Spinal cord (tissue), 9 donors: ENCODE measurements at regions not wholly inside any gene's neighbourhood (a gene's known extent, or its start where the extent isn't known, plus 50 kb on each side); places are given as distances from the start of the nearest gene placed in this dataset.

Source experiments
- DNase-seq, 6 donors: peaks; one replicate each; pipeline versions ENCODE4 v3.0.0 to v3.0.0-alpha.2; 2013 to 2015; ENCODE audit warnings: low spot score in 6 of 6, low read depth in 4 of 6
- H3K27ac ChIP-seq: one replicate; pipeline ENCODE4 v1.5.1; 2013; ENCODE audit warnings: low read depth, low read length, control low read depth
- H3K27me3 ChIP-seq: one replicate; pipeline ENCODE4 v1.6.1; 2013; ENCODE audit warnings: low read length; ENCODE audit not compliant: control insufficient read depth, insufficient read depth
- H3K36me3 ChIP-seq: one replicate; pipeline ENCODE4 v1.6.1; 2013; ENCODE audit warnings: low read length; ENCODE audit not compliant: control insufficient read depth, insufficient read depth
- H3K4me1 ChIP-seq: one replicate; pipeline ENCODE4 v1.6.1; 2013; ENCODE audit warnings: low read length; ENCODE audit not compliant: control insufficient read depth, insufficient read depth
- H3K4me3 ChIP-seq: one replicate; pipeline ENCODE4 v1.5.1; 2013; ENCODE audit warnings: low read depth, low read length, control low read depth
- H3K9me3 ChIP-seq: one replicate; pipeline ENCODE4 v1.6.1; 2013; ENCODE audit warnings: low read length; ENCODE audit not compliant: control insufficient read depth, insufficient read depth
- WGBS: methylation state at CpG from one replicate; pipeline ENCODE4 v1.1.5; 2013; ENCODE audit warnings: missing lambda C conversion rate; ENCODE audit not compliant: insufficient coverage; 5-methylcytosine and 5-hydroxymethylcytosine counted together
- donor health status: healthy.

DNA sequence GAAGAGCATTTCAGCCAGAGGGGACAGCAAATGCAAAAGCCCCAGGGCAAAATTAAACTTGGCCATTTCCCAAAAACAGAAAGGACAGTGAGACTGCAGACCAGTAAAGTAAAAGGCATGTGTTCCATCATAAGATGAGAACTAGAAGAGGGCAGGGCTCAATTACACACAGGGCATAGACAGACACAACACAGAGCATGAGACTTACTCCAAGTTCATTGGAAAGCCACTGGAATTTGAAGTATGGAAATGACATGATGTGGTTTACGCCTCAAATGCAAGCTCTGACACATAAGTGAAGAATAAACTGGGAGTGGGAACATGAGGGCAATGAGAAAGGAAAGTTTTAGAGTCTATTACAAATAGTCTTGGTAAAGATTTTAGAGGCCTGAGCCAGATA lies 446.6 kb upstream of the GRIA1 start:
- Histone ChIP-seq H3K27me3 (no peaks in the 10 kb centered on the region), H3K4me3 (no peak overlapping the region), H3K36me3 (no peaks in the 10 kb centered on the region), H3K27ac (no peak overlapping the region), H3K4me1 (no peaks in the 10 kb centered on the region), H3K9me3 (no peaks in the 10 kb centered on the region)
- WGBS: 86% methylated on average over 1 of the region's 1 CpG
- DNase-seq: no peak

DNA sequence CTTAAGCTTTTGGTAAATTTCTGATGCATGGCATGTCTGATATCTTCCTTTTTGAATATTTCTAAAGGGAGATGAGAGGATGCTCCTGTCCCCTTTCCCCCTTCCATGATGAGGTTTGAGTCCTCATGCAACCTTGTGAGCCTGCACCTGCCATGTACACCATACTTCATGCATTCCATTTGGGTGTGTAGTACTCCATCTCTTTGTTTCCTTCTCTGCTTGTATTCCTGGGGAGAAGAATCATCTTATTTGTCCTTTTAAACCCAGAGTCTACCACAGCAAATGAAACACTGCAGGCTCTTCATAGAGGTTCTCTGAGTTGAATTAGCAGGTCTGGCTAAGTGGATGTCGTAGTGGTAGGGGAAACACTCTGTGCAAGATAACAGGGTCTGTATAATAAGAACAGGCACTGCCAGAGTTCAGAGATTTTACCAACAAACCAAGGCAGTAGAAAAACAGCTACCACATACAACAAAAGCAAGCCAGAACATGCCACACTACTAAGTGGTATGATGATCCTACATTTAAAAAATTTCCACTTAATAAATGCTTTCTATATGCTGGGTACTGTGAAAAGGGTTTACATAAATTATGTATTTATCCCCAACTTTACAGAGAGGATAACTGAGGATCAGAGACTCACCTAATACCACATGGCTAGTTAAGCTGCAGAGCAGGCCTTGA lies 439.8 kb upstream of the GRIA1 start:
- Histone ChIP-seq H3K9me3 (no peaks in the 10 kb centered on the region), H3K27me3 (no peaks in the 10 kb centered on the region), H3K36me3 (no peaks in the 10 kb centered on the region), H3K4me1 (no peaks in the 10 kb centered on the region), H3K27ac (no peak overlapping the region), H3K4me3 (no peak overlapping the region)
- WGBS: no CpG with 5 or more reads among the region's 1 CpG
- no peak for DNase-seq

DNA sequence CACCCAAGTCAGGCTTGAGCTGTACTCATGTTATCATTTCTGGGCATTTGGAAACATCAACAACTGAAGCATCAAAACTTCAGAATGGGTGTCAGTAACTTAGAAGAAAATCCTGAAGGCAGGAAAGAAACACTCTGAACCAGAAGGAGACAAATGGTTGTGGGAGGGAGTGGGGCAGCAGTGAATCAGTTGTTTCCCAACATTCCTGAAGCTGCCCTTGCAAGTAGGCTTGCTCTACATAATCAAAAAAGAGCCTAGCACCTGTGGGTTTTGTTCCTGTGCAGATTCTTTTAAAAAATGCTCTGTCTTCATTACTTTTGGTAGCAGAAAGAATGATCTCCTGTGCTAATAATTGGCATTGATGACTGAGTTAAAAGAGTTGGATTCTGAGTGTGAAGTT lies 424.2 kb upstream of the GRIA1 start:
- H3K4me3 ChIP-seq: no peak overlapping the region
- no peak for DNase-seq
- no peaks in the 10 kb centered on the region for H3K9me3 ChIP-seq
- H3K4me1 ChIP-seq: no peaks in the 10 kb centered on the region
- no peak overlapping the region for H3K27ac ChIP-seq
- H3K27me3 ChIP-seq: no peaks in the 10 kb centered on the region
- no peaks in the 10 kb centered on the region for H3K36me3 ChIP-seq

DNA sequence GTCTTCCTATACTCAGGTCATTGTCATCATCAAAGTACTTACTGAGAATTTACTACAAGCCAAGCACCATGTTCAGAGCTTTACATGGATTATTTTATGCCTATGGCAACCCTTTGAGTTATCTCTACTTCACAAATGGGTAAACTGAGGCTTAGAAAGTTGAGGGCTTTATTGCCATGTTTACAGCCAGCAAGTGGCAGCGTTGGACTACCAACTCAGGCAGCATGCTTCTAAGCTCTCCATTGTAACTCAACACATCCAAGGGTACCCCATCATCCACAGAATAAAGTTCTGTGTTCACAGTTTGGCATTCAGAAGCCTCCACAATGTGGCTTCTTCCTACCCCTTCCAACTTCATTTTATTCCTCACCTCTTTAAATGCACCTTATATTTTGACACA lies 422.6 kb upstream of the GRIA1 start:
- no peak for DNase-seq
- no peaks in the 10 kb centered on the region for H3K27me3 ChIP-seq
- no peaks in the 10 kb centered on the region for H3K9me3 ChIP-seq
- no peak overlapping the region for H3K27ac ChIP-seq
- 100% methylated on average over 1 of the region's 1 CpG for WGBS
- no peaks in the 10 kb centered on the region for H3K36me3 ChIP-seq
- H3K4me1 ChIP-seq: no peaks in the 10 kb centered on the region
- no peak overlapping the region for H3K4me3 ChIP-seq

DNA sequence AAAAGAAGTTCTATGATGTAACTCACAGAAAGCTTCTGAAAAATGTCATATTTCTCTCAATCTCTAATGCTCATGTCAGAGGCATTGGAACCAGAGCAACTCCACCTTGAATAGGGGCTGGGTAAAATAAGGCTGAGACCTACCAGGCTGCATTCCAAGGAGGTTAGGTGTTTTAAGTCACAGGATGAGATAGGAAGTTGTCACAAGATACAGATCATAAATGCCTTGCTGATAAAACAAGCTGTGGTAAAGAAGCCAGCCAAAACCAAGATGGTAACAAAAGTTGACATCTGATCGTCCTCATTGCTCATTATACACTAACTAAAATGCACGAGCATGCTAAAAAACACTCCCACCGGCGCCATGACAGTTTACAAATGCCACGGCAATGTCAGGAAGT lies 411.1 kb upstream of the GRIA1 start:
- Histone ChIP-seq H3K27ac (no peak overlapping the region), H3K4me3 (no peak overlapping the region), H3K36me3 (no peaks in the 10 kb centered on the region), H3K9me3 (peaks cover 2% of the 10 kb centered on the region), H3K27me3 (no peaks in the 10 kb centered on the region), H3K4me1 (no peaks in the 10 kb centered on the region)
- no CpG with 5 or more reads among the region's 5 CpGs for WGBS
- DNase-seq: no peak

- H3K27me3 ChIP-seq: no peaks in the 10 kb centered on the region
- no peaks in the 10 kb centered on the region for H3K4me1 ChIP-seq
- no peak overlapping the region for H3K27ac ChIP-seq
- 42% methylated on average over 4 of the region's 6 CpGs for WGBS
- peaks cover 2% of the 10 kb centered on the region for H3K9me3 ChIP-seq
- peak in 5 of 6 donors; percentile 9 to 88 (median 26) for DNase-seq
- H3K4me3 ChIP-seq: no peak overlapping the region
- H3K36me3 ChIP-seq: no peaks in the 10 kb centered on the region
Observed at GRCh38 chr5:153080940-153081339, 409.5 kb upstream of the GRIA1 start.

- Histone ChIP-seq H3K27me3 (no peaks in the 10 kb centered on the region), H3K36me3 (no peaks in the 10 kb centered on the region), H3K27ac (no peak overlapping the region), H3K9me3 (peaks cover 2% of the 10 kb centered on the region), H3K4me1 (no peaks in the 10 kb centered on the region), H3K4me3 (no peak overlapping the region)
- WGBS: 73% methylated on average over 4 of the region's 4 CpGs
- DNase-seq: no peak
Observed at GRCh38 chr5:153081385-153081784, 409.1 kb upstream of the GRIA1 start.

GRCh38 chr5:153084511-153084910 lies 406.0 kb upstream of the GRIA1 start:
- DNase-seq: no peak
- Histone ChIP-seq H3K27me3 (no peaks in the 10 kb centered on the region), H3K36me3 (no peaks in the 10 kb centered on the region), H3K4me3 (no peak overlapping the region), H3K9me3 (peaks cover 2% of the 10 kb centered on the region), H3K27ac (no peak overlapping the region), H3K4me1 (no peaks in the 10 kb centered on the region)
- WGBS: 89% methylated on average over 3 of the region's 3 CpGs

- Histone ChIP-seq H3K4me3 (no peak overlapping the region), H3K27ac (no peak overlapping the region), H3K4me1 (no peaks in the 10 kb centered on the region), H3K9me3 (no peaks in the 10 kb centered on the region), H3K36me3 (no peaks in the 10 kb centered on the region), H3K27me3 (no peaks in the 10 kb centered on the region)
- 14% methylated on average over 1 of the region's 2 CpGs for WGBS
- peak in 2 of 6 donors; percentile 59 to 64 for DNase-seq
Observed at GRCh38 chr5:153086486-153086885, 404.0 kb upstream of the GRIA1 start.

- H3K4me1 ChIP-seq: no peaks in the 10 kb centered on the region
- no CpG with 5 or more reads among the region's 1 CpG for WGBS
- no peak overlapping the region for H3K27ac ChIP-seq
- H3K9me3 ChIP-seq: no peaks in the 10 kb centered on the region
- no peak for DNase-seq
- H3K4me3 ChIP-seq: no peak overlapping the region
- no peaks in the 10 kb centered on the region for H3K27me3 ChIP-seq
- no peaks in the 10 kb centered on the region for H3K36me3 ChIP-seq
Observed at GRCh38 chr5:153088538-153088937, 401.9 kb upstream of the GRIA1 start.
